Jurkat, Clone E6-1 (cell line): ENCODE measurements at regions not wholly inside any gene's neighbourhood (a gene's known extent, or its start where the extent isn't known, plus 50 kb on each side); places are given as distances from the start of the nearest gene placed in this dataset.

Experiments used
- DNase-seq: peaks from one replicate; pipeline ENCODE4 v3.0.0-alpha.2; 2011; ENCODE audit warnings: low read depth, low spot score
- H3K4me3 ChIP-seq: 2 replicates; pipeline ENCODE4 v1.5.1; 2011; ENCODE audit warnings: mild to moderate bottlenecking, low read length, control low read depth, moderate library complexity

DNA sequence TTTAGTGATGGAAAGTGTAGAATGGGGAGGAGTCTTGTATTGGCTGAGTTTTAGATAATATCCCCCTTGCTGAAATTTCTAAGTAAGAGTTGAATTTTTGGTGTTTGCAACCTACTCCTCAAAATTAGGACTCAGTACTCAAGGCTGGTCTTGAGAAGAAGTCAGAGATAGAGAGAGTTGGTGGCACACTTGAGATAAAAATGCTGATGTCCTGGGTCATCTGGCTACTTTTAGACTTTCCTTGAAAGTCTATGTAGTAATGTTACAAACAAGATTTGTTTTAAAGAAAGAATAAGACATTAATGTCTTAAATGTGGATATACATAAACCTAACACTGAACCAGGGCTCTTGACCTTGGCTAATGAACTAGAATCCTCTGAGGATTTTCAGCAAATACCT, 62.5 kb upstream of the MLIP start:
- DNase-seq, result no peak
- no peak overlapping the region for H3K4me3 ChIP-seq

DNA sequence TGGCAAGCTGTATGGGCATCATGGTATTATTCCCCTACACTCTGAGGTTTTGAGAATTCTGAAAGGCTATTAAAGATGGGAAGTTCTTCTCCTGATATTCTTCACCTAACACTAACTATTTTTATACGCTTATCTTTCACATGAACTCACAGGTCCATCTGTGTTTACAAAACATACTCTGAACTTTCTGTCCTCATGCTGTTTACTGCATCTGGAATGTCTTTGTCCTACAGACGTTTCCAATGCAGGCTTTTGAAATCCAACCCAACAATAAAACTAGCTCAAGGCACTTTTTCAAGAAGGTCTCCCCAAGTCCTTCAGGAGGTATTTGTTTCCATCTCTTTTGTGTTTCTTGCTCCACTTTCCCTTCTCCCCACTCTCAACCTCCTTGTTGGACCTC, 60.5 kb upstream of the MLIP start:
- H3K4me3 ChIP-seq, result no peak overlapping the region
- no peak for DNase-seq

DNA sequence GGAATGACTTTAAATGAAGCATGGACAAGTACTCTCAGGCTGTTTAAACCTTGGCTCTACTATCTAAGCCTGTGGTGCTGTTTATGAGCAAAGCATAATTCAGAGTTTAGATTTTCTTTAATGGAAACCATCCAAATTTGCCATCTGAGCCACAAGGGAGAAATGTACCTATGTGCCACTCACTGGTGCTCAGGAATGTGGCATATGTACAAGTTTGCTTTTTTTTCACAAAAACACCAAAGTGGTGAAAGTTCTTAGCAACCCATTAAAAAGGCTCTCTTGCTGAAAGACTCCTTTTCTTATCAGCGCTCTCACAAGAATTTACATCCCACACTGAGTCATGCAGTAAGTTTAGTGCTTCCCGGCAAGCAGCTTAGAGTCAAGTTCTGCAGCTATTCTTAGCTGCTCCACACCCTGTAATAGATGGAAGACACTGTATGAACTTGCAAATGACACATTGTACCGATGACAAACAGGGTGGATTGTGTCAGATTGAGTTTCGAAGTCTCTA, 57.3 kb upstream of the MLIP start:
- no peak overlapping the region for H3K4me3 ChIP-seq
- no peak for DNase-seq

DNA sequence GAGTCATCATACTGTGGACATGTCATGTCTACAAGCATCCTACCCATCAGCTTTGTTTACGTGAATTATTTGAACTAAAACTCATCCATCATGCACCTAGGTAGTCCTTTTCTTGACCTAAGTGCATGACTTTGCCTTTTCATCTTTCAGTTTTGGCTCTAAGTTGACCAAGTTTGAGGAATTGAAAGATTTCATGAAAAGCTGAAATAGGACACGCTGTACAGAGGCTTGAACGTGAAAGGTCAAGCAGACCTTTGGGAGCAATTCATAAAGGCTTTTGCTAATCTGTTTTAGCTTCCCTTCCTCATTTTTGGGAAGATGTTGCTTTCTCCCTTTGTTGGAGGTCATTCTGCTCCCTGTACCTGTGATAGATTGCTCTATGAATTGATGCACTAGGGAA, 55.1 kb upstream of the MLIP start:
- H3K4me3 ChIP-seq, result no peak overlapping the region
- DNase-seq, result no peak

DNA sequence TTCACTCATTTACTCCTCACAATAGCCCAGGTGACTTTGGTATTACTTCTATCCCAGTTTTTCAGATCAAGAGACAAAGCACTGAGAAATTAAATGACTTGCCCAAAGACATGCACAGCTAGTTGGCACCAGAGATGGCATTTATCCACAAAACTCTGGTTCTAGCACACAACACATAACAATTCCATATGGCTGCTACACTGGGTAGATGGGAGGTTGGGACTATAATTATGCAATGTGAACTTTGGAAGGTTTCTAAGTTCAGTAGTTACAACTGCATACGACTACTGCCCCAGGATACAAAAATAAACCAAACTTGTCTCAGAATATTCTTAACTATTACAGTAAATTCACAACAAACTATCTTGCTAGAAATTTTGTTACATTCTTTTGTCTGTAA, 54.2 kb upstream of the MLIP start:
- no peak overlapping the region for H3K4me3 ChIP-seq
- DNase-seq, result no peak

DNA sequence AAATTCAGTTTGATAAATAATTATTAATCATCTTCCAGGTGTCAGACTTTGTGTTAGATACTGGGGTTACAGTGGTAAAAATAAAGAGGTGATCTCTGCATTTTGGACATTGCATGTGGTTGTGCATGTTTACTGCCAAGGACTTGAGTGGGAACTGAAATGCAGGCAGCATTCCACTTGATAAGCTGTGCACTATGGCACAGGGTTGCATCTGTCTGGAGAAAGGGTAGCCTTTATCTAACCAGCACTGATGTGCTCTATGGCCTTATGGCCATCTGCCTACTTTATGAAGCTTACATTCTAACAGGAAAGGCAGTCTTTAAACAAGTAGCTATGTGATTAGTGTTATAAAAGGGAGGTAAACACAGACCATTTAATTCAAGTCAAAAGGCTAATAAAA, 53.0 kb upstream of the MLIP start:
- DNase-seq, result no peak

DNA sequence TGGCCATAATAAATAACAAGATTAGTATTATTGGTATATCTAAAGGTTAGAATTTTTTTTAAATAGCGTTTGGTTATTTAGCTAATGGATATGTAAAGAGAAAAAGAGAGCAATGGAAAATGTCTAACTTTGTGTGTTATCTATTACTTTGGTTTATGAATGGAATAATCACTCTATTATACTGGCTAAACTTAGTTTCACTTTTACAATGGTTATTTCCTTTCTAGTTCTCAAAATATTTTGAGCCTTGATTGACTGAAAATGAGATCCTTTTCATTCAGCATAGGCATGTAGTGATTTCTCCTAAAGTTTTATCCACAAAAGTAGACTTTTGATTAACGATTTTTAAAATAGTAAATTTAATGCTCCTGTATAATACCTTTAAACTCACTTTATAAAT, 51.6 kb upstream of the MLIP start:
- H3K4me3 ChIP-seq, result no peak overlapping the region
- DNase-seq, result no peak

More for the DNA sequence above, 53.0 kb upstream of the MLIP start:
- no peak overlapping the region for H3K4me3 ChIP-seq

DNA sequence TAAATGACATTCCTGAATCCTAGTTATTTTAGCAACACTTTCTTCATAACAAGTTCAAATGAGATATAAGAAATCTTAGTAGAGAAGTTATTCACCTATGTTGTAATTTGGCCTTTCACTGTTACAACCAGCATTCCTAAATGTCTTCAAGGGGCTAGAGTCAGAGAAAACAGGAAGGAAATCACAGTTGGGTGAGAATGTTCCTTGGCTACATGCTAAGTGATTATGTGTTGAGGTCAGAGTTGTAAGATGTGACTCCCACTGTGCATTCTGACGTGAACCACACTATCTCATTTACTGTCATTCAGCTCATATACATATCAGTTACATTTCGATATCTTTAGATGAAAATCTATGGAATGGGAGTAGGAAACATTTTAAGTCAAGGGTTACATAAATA, 51.0 kb upstream of the MLIP start:
- H3K4me3 ChIP-seq, result no peak overlapping the region
- DNase-seq, result no peak
